ENCODE measurements at regions not wholly inside any gene's neighbourhood (a gene's known extent, or its start where the extent isn't known, plus 50 kb on each side); places are given as distances from the start of the nearest gene placed in this dataset.

- Histone ChIP-seq H3K4me1 (ENCODE audit: low read depth) (no peaks in the 10 kb centered on the region), H3K4me3 (no peak overlapping the region), H3K9me3 (ENCODE audit: low read depth) (no peaks in the 10 kb centered on the region), H3K36me3 (no peaks in the 10 kb centered on the region), H3K27me3 (no peaks in the 10 kb centered on the region), H3K27ac (no peak overlapping the region)
- no peak for TF ChIP-seq CTCF (IDR thresholded peaks at IDR 0.05; ENCODE audit: low read depth, low read length)
- DNase-seq (ENCODE audit: low read depth in 1 of 2, low spot score in 1 of 2) = no peak
These were observed 54.4 kb upstream of the PDSS1 start for GRCh38 chr10:26642896-26643653.

GRCh38 chr10:26647602-26648244, 49.8 kb upstream of the PDSS1 start:
- no peaks in the 10 kb centered on the region for H3K4me1 ChIP-seq (ENCODE audit: low read depth)
- H3K36me3 ChIP-seq = no peaks in the 10 kb centered on the region
- TF ChIP-seq CTCF (IDR thresholded peaks at IDR 0.05; ENCODE audit: low read depth, low read length) = no peak
- H3K4me3 ChIP-seq = no peak overlapping the region
- no peaks in the 10 kb centered on the region for H3K27me3 ChIP-seq
- no peak overlapping the region for H3K27ac ChIP-seq
- DNase-seq (ENCODE audit: low read depth in 1 of 2, low spot score in 1 of 2) = no peak
- no peaks in the 10 kb centered on the region for H3K9me3 ChIP-seq (ENCODE audit: low read depth)
